HG03196 (cell line): ENCODE measurements at regions not wholly inside any gene's neighbourhood (a gene's known extent, or its start where the extent isn't known, plus 50 kb on each side); places are given as distances from the start of the nearest gene placed in this dataset.

Source experiments
- ATAC-seq: cut with Tn5 transposase; IDR thresholded peaks from one replicate; pipeline ENCODE4 v1.9.1; 2021; ENCODE audit not compliant: unreplicated experiment

- no peak for ATAC-seq
Measured at GRCh38 chr16:62657116-62657515, 620.9 kb upstream of the CDH8 start.

DNA sequence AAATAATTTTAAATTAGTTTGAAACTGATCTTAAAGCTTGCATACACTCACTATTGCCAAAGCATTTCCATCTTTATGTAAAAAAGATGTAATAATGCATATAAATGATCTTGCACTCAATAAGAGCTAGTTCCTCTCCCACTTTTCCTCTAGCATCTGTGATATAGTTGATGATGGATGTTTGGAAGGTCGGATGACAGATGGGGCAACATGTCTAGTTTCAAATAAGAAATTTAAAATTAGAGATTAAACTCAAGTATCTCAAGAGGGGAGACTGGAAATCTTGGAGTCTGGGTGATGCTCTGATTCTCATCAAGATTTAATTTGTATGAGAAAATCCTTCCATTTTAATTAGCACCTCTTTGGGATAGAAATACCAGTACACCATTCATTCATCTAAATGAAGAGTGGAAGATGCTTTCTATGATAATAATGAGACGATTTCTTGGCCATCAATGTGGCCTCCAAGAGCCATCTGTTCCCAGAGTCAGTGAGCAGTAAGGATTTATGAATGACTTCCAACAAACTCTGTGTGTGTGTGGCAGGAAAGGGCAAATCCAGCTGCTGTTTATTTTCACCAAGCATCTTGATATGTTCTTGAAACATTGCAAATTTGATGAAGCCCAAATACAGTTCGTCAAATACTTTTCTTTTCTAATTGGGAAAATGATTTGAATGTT lies 616.3 kb upstream of the CDH8 start:
- ATAC-seq: no peak

DNA sequence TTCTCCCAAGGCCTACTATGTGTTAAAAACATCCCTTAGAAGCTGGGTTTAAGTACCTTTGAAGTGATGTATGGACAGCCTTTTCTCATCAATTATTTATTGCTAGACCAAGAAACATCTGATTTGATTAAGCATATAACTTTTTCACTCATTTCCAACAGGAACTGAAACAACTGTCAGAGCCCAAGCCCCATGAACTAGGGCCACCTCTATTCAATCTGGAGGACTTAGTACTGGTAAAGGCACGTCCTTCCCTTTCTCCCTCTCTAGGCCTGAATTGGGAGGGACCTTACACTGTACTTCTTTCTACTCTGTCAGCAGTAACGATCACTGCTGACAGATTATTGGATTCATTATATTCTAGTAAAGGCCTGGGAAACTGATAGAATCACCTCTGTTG lies 612.0 kb upstream of the CDH8 start:
- no peak for ATAC-seq

DNA sequence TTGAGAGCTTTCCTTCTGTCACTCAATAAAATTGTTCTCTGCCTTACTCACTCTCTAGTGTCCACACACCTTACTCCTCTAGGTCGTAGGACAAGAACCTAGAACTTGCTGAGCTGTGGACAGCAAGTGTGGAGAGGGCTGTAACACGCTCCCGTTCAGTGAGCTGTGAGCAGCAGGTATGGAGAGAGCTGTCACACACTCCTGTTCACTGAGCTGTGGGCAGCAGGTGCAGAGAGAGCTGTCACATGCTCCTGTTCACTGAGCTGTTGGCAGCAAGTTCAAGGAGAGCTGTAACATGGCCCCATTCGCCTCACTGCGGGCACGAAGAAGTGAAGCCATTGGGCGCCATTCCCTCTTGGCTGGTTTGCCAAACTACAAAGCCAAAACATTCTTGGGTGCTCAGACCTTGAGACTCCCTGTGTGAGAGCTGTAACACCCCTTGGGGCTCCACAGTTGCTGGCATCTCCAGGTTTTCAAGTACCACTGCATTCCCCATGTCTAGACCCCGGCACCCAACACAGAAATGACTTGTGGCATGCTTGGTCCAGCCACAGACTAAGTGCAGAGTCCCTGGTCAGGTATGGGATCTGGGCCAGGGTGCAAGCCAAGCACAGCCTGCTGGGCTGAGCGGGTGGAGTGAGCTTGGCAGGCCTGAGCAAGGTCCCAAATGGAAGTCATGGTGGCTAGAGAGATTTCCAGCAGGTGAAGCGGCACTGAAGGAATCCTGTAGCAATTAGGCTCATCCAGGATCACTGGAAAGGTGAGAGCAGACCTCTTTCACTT lies 608.0 kb upstream of the CDH8 start:
- no peak for ATAC-seq

DNA sequence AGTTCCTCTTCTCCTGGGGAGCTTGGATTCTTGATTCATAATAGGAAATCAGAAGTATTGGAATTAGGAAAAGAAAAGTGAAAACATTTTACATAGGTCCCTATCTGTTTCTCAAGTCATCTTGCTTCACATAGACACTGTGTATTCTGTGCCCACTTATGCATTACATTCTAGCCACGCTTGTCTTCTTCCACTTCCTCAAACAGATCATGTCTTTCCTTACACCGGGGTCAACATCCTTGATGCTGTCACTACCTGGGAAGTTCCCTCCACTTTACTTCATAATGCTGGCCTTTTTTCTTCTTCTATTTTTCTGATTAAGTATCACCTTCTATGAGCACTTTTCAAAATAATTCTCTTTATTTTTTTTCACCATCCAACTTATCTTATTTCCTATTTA lies 606.4 kb upstream of the CDH8 start:
- ATAC-seq: no peak

- ATAC-seq: no peak
Measured at GRCh38 chr16:62639890-62640289, 603.7 kb upstream of the CDH8 start.

DNA sequence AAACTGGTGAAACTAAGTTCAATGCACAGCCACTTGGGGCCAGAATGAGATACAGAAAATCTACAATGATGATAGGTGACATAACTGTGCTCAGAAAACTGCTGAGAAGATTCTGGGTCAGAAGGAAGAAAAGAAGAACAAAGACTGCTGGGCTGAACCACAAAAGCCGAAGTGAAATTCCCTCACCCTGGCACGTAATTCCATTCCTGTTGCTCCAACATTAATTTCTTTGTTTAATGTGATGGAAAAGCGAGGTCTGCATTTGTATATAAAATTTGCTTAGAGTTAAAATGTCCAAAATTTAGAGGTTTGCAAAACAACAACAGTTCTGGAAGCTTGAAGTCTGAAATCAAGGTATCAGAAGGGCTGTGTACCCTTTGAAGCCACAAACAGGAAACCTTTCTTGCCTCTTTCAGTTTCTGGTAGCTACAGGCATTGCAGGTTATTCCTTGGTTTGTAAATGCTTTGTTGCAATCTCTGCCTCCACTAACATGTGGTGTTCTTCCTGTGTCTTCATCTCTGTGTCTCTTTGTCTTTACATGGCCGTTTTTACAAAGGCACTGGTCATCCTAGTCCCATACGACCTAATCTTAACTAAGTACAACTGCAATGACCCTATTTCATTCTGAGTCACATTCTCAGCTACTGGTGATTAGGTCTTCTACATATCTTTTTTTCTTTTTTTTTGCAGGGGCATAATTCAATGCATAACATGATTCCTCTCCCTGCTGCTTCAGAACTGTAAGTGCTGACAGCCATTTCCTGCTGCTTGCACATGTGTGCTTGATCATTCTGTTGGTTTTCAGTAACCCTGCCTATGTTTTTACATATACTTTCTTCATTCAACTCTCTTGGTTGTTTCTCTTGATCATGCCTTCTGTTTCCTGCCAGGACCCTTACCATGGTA lies 603.0 kb upstream of the CDH8 start:
- ATAC-seq: no peak

DNA sequence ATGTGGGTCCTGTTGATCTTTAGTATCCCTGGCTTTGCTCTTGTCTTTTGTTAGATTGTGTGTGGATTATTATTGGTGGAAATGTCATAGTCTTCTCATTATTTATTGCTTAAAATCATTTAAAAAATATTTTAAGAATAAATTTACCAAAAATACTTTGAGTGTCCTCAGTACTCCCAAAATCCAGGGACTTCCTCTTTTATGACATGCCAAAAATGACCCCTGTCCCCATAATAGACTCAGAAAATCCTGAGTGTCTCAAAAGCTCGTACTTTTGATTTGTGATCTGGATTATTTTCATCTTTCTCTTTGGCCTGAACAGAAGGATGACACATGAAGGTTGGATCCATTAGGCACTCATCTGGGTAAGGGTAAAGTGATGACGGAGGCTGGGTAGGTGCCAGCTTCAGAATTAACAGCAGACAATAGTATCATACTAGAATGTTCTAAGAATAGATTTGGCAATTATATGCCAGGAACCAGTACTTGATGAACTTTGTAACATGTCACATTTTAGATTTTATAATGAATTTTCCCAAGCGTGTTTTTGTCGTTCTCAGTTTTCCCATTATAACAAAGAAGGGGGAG lies 602.2 kb upstream of the CDH8 start:
- ATAC-seq: no peak

DNA sequence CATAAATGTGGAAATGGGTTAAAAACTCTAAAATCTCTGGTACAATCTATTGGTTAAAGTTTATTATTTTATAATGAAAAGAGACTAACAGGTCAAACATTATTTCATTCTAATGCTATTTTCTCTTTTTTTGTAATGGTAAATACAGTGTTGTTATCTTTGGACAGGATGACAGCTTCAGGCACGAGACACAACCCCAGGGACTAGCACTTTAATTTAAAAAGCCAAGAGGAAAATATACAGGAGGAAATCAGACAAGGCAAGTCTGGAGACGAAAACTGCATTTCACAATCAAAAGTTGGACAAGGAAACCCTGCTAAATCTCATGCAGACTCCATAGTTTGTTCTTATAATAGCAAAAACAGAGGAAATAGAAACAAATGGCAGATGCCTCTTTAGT lies 589.1 kb upstream of the CDH8 start:
- ATAC-seq: no peak

DNA sequence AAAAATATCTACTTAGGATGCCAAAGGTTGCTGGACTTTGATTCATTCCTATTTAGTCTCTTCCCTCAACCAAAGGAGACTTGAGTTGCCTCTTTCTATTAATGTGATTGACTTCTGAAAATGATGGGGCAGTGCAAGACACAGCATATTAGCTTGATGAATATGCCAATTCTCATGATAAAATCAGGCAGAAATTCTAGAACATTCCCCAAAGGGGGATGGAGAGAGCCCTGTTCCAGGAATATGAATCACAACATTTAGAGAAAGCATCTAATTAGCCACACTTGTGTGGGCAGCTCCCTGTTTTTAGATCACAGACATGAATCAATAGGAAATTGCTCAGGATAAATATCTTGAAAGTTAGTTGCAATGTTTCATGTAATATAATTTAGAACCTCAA lies 584.0 kb upstream of the CDH8 start:
- ATAC-seq: no peak

- no peak for ATAC-seq
Measured at GRCh38 chr16:62615526-62615925, 579.3 kb upstream of the CDH8 start.

GRCh38 chr16:62610291-62610690 lies 574.1 kb upstream of the CDH8 start:
- ATAC-seq: no peak

DNA sequence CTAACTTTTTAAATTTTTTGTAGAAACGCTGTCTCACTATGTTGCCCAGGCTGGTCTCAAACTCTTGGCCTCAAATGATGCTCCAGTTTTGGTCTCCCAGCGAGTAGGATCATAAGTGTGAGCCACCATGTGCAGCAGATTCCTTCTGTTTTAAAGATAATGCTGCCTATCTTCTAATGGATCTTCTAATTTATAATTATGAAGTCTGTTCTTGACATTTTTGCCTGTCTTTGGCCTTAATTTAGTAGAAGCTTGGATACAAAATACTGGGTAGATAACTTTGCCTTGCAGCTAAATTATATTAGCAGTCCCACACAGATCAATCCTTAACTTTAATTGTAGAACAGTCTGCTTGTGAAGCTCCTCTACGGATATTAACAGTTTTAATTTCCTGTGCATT lies 566.6 kb upstream of the CDH8 start:
- no peak for ATAC-seq

DNA sequence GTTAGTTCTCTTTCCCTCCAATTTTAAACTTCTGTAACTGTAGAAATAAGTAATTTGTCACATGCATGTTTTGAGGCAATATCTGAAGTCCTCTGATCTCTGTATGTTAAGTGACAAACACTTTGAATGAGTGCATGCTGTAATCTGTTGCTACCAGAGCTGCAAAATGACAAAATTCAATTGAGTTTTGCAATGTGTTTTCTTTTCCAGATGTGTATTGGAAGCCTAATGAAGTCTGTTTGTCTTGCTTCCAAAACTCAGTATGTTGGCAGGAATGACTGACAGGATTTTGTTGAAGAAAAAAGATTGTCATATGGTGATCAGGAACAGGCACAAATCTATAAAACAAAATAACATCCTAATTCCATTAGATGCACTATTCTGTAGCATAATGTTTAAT lies 561.6 kb upstream of the CDH8 start:
- no peak for ATAC-seq

DNA sequence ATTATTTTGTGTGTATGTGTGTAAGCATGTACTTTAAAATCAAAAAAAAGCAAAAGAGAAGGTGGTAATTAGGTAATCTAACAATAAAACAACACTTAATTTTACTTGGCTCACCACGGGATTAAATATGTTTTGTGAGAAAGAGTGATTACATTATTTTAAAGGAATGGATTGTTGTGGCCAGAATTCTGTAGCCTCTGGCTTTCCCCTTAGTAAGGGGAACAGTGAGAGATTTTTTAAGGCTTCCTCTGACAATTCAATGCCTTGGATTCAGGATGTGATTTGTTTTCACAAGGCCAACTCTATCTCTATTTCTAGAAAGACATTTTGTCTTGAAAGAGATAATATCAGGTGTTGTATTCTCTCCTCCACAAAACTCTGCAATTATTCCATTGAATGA lies 560.3 kb upstream of the CDH8 start:
- ATAC-seq: no peak

GRCh38 chr16:62596125-62596524 lies 559.9 kb upstream of the CDH8 start:
- no peak for ATAC-seq

GRCh38 chr16:62586128-62586862 lies 550.1 kb upstream of the CDH8 start:
- ATAC-seq: no peak

GRCh38 chr16:62585041-62585545 lies 548.9 kb upstream of the CDH8 start:
- ATAC-seq: no peak

GRCh38 chr16:62583414-62583813 lies 547.2 kb upstream of the CDH8 start:
- no peak for ATAC-seq

- ATAC-seq: no peak
Measured at GRCh38 chr16:62573466-62573865, 537.2 kb upstream of the CDH8 start.
